ENCODE measurements at regions not wholly inside any gene's neighbourhood (a gene's known extent, or its start where the extent isn't known, plus 50 kb on each side); places are given as distances from the start of the nearest gene placed in this dataset.

- H3K27ac ChIP-seq = no peak overlapping the region
- no peak for TF ChIP-seq CTCF (IDR thresholded peaks at IDR 0.05)
These were observed 248.1 kb upstream of the BCHE start for GRCh38 chr3:166085164-166085856.

GRCh38 chr3:166080096-166080495 lies 242.9 kb upstream of the BCHE start:
- ATAC-seq (ENCODE audit: insufficient number of reproducible peaks, low FRiP score, low read depth) (no peak), DNase-seq (ENCODE audit: low spot score) (no peak)
- no peaks in the 10 kb centered on the region for H3K27me3 ChIP-seq (replicated peaks; ENCODE audit: insufficient read depth)
- no peaks in the 10 kb centered on the region for H3K4me1 ChIP-seq (ENCODE audit: control insufficient read depth in 1 of 2, low read depth in 2 of 2)
- TF ChIP-seq CTCF (IDR thresholded peaks at IDR 0.05) = no peak
- no peak overlapping the region for H3K27ac ChIP-seq
- no peak overlapping the region for H3K4me3 ChIP-seq
- H3K9me3 ChIP-seq = no peaks in the 10 kb centered on the region
- H3K36me3 ChIP-seq = no peaks in the 10 kb centered on the region

More at GRCh38 chr3:166085164-166085856, 248.1 kb upstream of the BCHE start:
- ATAC-seq (ENCODE audit: insufficient number of reproducible peaks, low FRiP score, low read depth) (no peak), DNase-seq (ENCODE audit: low spot score) (no peak)
- Histone ChIP-seq H3K36me3 (no peaks in the 10 kb centered on the region), H3K9me3 (no peaks in the 10 kb centered on the region), H3K27me3 (replicated peaks; ENCODE audit: insufficient read depth) (no peaks in the 10 kb centered on the region), H3K4me3 (no peak overlapping the region), H3K4me1 (ENCODE audit: control insufficient read depth in 1 of 2, low read depth in 2 of 2) (no peaks in the 10 kb centered on the region)

GRCh38 chr3:166071831-166072230 lies 234.6 kb upstream of the BCHE start:
- no peak for ATAC-seq (ENCODE audit: insufficient number of reproducible peaks, low FRiP score, low read depth)
- no peak for TF ChIP-seq CTCF (IDR thresholded peaks at IDR 0.05)
- Histone ChIP-seq H3K4me1 (ENCODE audit: control insufficient read depth in 1 of 2, low read depth in 2 of 2) (no peaks in the 10 kb centered on the region), H3K36me3 (no peaks in the 10 kb centered on the region), H3K27ac (no peak overlapping the region), H3K4me3 (no peak overlapping the region), H3K27me3 (replicated peaks; ENCODE audit: insufficient read depth) (no peaks in the 10 kb centered on the region), H3K9me3 (no peaks in the 10 kb centered on the region)
- no peak for DNase-seq (ENCODE audit: low spot score)

- Histone ChIP-seq H3K36me3 (no peaks in the 10 kb centered on the region), H3K27ac (no peak overlapping the region), H3K27me3 (replicated peaks; ENCODE audit: insufficient read depth) (no peaks in the 10 kb centered on the region), H3K4me3 (no peak overlapping the region), H3K9me3 (no peaks in the 10 kb centered on the region), H3K4me1 (ENCODE audit: control insufficient read depth in 1 of 2, low read depth in 2 of 2) (no peaks in the 10 kb centered on the region)
- no peak for DNase-seq (ENCODE audit: low spot score)
- no peak for TF ChIP-seq CTCF (IDR thresholded peaks at IDR 0.05)
- ATAC-seq (ENCODE audit: insufficient number of reproducible peaks, low FRiP score, low read depth) = no peak
These were observed 227.3 kb upstream of the BCHE start for GRCh38 chr3:166064476-166064875.

- Histone ChIP-seq H3K27me3 (replicated peaks; ENCODE audit: insufficient read depth) (no peaks in the 10 kb centered on the region), H3K36me3 (no peaks in the 10 kb centered on the region), H3K4me1 (ENCODE audit: control insufficient read depth in 1 of 2, low read depth in 2 of 2) (no peaks in the 10 kb centered on the region), H3K4me3 (no peak overlapping the region), H3K9me3 (no peaks in the 10 kb centered on the region), H3K27ac (no peak overlapping the region)
- TF ChIP-seq CTCF (IDR thresholded peaks at IDR 0.05) = no peak
- DNase-seq (ENCODE audit: low spot score) = no peak
- ATAC-seq (ENCODE audit: insufficient number of reproducible peaks, low FRiP score, low read depth) = no peak
These were observed 223.7 kb upstream of the BCHE start for GRCh38 chr3:166060789-166061479.
